ENCODE measurements at regions not wholly inside any gene's neighbourhood (a gene's known extent, or its start where the extent isn't known, plus 50 kb on each side); places are given as distances from the start of the nearest gene placed in this dataset.

DNA sequence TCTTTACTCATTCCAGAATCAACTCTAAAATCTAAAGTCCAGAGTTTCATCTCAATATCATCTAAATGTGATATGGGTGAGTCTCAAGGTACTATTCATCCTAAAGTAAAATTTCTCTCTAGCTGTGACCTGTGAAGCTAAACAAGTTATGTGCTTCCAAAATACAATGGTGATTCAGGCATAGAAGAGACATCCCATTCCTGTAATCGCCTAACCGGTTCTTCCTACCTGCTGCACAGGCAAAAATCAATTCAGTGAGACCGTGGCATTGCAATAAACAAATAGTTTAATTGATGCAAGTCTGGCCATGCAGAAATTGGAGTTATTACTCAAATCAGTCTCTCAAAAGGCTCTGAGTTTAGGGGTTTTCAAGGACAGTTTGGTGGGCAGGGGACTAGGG lies 232.8 kb downstream of the UBE3D start:
- no peak overlapping the region for H3K27ac ChIP-seq (ENCODE audit: control insufficient read depth, insufficient read depth, low read length)
- DNase-seq (ENCODE audit: low read depth, low spot score) (no peak), FAIRE-seq (no peak)
- H3K4me3 ChIP-seq (ENCODE audit: control insufficient read depth in 2 of 3, extremely low read depth in 1 of 3, insufficient read depth in 2 of 3, low read depth in 1 of 3, low read length in 3 of 3) = no peak overlapping the region
- dilution Hi-C loops (cut with MboI; ENCODE audit: extremely low pct_ligation_motif_present, low sequenced_read_pairs) = no loop called here
- no peaks in the 10 kb centered on the region for H3K9me1 ChIP-seq (ENCODE audit: control insufficient read depth, extremely low read depth, insufficient read depth, low read length)
- no peaks in the 10 kb centered on the region for H3K9me3 ChIP-seq (ENCODE audit: control insufficient read depth, low read depth, low read length)
- H3K27me3 ChIP-seq (ENCODE audit: control insufficient read depth, extremely low read depth, insufficient read depth, low read length) = peaks cover 3% of the 10 kb centered on the region
- H2AFZ ChIP-seq (ENCODE audit: control insufficient read depth, low read length) = no peak overlapping the region
- no peaks in the 10 kb centered on the region for H3K4me1 ChIP-seq (ENCODE audit: control insufficient read depth, extremely low read depth, insufficient read depth, low read length)
- H4K20me1 ChIP-seq (ENCODE audit: control insufficient read depth, extremely low read depth, insufficient read depth, low read length) = no peaks in the 10 kb centered on the region
- H3K4me2 ChIP-seq (ENCODE audit: control insufficient read depth, extremely low read depth, insufficient read depth, low read depth, low read length) = no peak overlapping the region
- H3K36me3 ChIP-seq (ENCODE audit: control insufficient read depth in 2 of 2, extremely low read depth in 1 of 2, insufficient read depth in 2 of 2, low read length in 2 of 2) = no peaks in the 10 kb centered on the region
- TF ChIP-seq, protein P1, sequence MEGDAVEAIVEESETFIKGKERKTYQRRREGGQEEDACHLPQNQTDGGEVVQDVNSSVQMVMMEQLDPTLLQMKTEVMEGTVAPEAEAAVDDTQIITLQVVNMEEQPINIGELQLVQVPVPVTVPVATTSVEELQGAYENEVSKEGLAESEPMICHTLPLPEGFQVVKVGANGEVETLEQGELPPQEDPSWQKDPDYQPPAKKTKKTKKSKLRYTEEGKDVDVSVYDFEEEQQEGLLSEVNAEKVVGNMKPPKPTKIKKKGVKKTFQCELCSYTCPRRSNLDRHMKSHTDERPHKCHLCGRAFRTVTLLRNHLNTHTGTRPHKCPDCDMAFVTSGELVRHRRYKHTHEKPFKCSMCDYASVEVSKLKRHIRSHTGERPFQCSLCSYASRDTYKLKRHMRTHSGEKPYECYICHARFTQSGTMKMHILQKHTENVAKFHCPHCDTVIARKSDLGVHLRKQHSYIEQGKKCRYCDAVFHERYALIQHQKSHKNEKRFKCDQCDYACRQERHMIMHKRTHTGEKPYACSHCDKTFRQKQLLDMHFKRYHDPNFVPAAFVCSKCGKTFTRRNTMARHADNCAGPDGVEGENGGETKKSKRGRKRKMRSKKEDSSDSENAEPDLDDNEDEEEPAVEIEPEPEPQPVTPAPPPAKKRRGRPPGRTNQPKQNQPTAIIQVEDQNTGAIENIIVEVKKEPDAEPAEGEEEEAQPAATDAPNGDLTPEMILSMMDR (optimal IDR thresholded peaks at IDR 0.05 in 1 of 3, IDR thresholded peaks at IDR 0.05 in 1 of 3, conservative IDR thresholded peaks at IDR 0.05 in 1 of 3; ENCODE audit: extremely low read depth in 1 of 3, insufficient read depth in 2 of 3, low read length in 3 of 3) = no peak
- TF ChIP-seq EZH2 (IDR thresholded peaks at IDR 0.05; ENCODE audit: low read length) = no peak
- no peak overlapping the region for H3K9ac ChIP-seq (ENCODE audit: control insufficient read depth, extremely low read depth, insufficient read depth, low read length)
- no peaks in the 10 kb centered on the region for H3K79me2 ChIP-seq (ENCODE audit: control insufficient read depth, insufficient read depth, low read length)

DNA sequence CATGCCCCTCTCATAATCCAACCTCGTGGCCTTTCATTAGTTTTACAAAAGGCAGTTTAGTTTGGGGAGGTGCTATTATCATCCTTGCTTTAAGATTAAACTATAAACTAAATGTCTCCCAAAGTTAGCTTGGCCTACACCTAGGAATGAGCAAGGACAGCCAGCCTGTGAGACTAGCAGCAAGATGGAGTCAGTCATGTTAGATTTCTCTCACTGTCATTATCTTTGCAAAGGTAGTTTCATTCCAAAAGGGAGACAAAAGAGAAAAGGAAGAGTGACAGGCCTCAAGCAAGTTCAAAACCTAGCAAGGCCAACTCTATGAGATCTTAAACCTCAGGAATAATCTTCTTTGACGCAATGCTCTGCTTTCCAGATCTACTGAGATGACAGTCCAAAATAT lies 232.2 kb downstream of the UBE3D start:
- FAIRE-seq (no peak), DNase-seq (ENCODE audit: low read depth, low spot score) (no peak)
- H3K4me2 ChIP-seq (ENCODE audit: control insufficient read depth, extremely low read depth, insufficient read depth, low read depth, low read length) = no peak overlapping the region
- no peaks in the 10 kb centered on the region for H3K36me3 ChIP-seq (ENCODE audit: control insufficient read depth in 2 of 2, extremely low read depth in 1 of 2, insufficient read depth in 2 of 2, low read length in 2 of 2)
- TF ChIP-seq EZH2 (IDR thresholded peaks at IDR 0.05; ENCODE audit: low read length) = no peak
- TF ChIP-seq, protein P1 (optimal IDR thresholded peaks at IDR 0.05 in 1 of 3, IDR thresholded peaks at IDR 0.05 in 1 of 3, conservative IDR thresholded peaks at IDR 0.05 in 1 of 3; ENCODE audit: extremely low read depth in 1 of 3, insufficient read depth in 2 of 3, low read length in 3 of 3) = no peak
- no peaks in the 10 kb centered on the region for H3K79me2 ChIP-seq (ENCODE audit: control insufficient read depth, insufficient read depth, low read length)
- H3K9ac ChIP-seq (ENCODE audit: control insufficient read depth, extremely low read depth, insufficient read depth, low read length) = no peak overlapping the region
- no peak overlapping the region for H3K4me3 ChIP-seq (ENCODE audit: control insufficient read depth in 2 of 3, extremely low read depth in 1 of 3, insufficient read depth in 2 of 3, low read depth in 1 of 3, low read length in 3 of 3)
- no peaks in the 10 kb centered on the region for H3K4me1 ChIP-seq (ENCODE audit: control insufficient read depth, extremely low read depth, insufficient read depth, low read length)
- H3K9me3 ChIP-seq (ENCODE audit: control insufficient read depth, low read depth, low read length) = no peaks in the 10 kb centered on the region
- dilution Hi-C loops (cut with MboI; ENCODE audit: extremely low pct_ligation_motif_present, low sequenced_read_pairs) = no loop called here
- no peak overlapping the region for H2AFZ ChIP-seq (ENCODE audit: control insufficient read depth, low read length)
- no peak overlapping the region for H3K27ac ChIP-seq (ENCODE audit: control insufficient read depth, insufficient read depth, low read length)
- H3K9me1 ChIP-seq (ENCODE audit: control insufficient read depth, extremely low read depth, insufficient read depth, low read length) = no peaks in the 10 kb centered on the region
- H4K20me1 ChIP-seq (ENCODE audit: control insufficient read depth, extremely low read depth, insufficient read depth, low read length) = no peaks in the 10 kb centered on the region
- H3K27me3 ChIP-seq (ENCODE audit: control insufficient read depth, extremely low read depth, insufficient read depth, low read length) = peaks cover 3% of the 10 kb centered on the region

Data from keratinocyte (primary cell).